GM19397 (cell line): ENCODE measurements at regions not wholly inside any gene's neighbourhood (a gene's known extent, or its start where the extent isn't known, plus 50 kb on each side); places are given as distances from the start of the nearest gene placed in this dataset.
A peak's percentile ranks its signal among the peaks of the same experiment; 100 is the strongest.

Experiments used
- ATAC-seq: cut with Tn5 transposase; IDR thresholded peaks from one replicate; pipeline ENCODE4 v1.9.1; 2021; ENCODE audit warnings: mild to moderate bottlenecking, moderate library complexity; ENCODE audit not compliant: unreplicated experiment

DNA sequence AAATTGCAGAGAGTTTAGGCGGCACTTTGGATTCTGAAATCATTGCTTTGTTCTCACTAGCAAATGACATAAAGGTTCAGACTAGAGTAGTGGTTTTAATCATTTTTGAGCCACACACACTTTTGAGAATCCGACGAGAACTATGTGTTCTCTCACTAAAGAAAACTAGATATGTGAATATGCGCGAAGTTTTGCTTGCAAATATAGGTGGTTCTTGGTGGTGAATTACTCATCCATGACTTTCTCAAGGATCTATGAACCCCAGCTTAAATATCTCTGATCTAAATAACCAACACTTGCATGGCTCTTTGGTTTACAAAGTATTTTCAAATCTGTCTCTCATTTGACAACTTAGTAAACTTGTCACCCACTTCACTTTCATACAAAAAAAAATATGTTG is 54.8 kb downstream of the NOG start:
- ATAC-seq: no peak

DNA sequence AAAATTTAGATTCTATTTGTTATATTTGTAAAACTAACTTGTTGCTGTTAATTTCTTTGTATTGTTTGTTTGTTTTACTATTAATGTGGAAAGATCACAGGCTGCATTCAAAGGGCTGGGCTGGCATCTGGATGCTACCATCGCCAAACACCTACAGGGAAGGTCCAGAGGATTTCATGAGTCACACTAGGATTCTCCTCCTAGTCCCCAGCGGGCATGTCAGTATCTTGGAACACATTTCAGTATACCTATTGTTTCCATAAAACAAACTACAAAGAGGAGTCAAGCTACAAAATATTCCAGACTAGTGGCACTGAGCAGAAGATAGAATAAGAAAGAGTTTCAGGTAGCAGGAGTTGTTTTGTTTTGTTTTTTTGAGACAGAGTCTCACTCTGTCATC is 55.3 kb downstream of the NOG start:
- no peak for ATAC-seq

DNA sequence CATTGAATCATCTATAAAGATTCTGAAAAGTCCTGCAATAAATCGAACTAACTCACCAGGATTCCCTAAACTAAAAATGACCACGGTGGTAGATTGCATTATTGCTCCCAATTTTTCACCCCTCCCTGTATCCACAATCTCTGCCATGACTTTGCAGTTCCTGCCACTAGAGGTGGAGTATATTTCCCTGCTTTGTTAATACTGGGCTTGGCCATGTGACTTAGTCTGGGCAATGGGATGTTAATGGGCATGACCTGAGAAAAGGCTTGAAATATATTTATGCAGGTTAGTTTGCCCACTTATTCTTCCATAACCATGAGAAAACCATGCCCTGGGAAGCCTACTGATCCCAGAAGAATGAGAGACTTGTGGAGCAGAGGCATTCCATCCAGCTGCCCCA is 59.1 kb downstream of the NOG start:
- no peak for ATAC-seq

DNA sequence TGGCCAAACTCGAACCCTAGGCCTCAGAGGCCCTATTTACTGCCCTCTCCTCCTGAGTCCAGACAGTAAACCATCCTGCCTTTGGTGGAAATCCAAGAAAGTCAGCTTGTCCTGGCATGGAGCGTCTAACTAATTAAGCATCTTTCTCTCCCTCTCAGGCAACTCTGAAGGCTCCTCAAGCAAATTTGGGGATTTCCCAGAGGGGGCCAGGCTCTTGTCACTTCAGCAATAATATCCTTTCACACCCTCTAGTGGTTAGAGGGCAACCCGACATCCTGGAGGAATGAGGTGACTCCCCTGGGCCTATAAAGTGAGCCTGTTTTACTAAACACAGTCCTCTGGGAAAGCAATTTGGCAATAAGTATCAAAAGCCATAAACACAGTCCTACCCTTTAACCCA is 60.4 kb downstream of the NOG start:
- peak; percentile 92 for ATAC-seq

DNA sequence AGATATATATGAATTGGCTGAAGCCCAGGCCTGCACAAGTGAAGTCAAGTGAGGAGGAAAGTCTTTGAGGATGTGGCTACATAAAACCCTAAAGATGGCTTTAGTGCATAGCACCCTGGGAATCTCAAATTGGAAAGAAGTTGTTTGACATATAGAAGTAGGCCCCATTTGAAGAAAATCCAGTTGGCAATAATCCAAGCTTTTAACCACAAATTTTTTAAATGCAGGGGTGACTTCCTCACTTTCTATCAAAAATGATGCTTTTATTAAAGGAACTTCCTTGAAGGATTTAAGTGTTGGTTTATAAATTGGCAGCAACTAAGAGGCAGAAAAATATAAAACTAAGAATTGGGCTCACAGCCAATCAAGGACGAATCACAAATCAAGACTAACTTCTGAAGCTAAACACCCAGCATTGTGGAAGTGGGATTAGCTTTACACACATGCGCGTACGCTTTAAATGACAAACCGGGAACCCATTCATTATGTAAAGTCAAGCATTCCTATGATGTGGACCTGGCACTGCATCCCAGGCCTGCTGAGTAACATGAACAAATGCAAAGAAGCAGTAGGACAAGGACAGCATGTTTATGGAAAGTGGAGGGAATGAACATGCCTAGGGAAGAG is 63.3 kb downstream of the NOG start:
- ATAC-seq: no peak

DNA sequence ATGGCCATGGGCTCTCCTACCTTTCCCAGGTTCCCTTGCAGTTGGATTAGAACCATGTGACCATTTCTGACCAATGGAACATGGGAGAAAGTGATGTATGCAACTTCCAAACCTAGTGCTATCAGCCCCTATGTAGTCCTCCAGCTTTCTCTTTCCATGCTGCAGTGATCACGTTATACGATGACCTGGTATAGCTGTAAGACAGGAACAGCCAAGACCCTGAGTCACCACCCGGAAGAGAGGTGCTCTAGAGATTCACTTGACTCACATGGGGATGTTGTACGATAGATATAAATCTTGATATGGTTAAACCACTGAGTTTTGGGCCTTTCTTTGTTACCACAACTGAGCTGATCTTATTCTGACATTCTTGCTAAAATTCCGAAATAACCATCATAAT is 65.1 kb downstream of the NOG start:
- ATAC-seq: no peak

DNA sequence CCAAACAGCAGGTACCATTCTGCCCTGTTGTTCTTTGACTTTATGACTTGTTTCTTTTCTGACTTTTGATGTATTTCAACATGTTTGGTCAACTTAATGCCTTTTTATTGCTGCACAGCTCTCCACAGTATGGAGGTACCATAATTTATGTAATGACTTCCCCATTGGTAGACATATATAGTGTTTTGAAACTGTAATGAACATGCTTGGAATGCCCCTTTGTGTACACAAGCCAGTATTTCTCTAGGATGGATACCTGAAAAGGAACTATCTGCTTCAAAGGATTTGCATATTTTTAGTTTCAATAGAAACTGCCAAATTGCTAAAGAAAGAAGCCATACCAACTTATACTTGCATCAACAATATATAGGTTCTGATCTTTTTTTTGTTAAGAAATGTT is 66.1 kb downstream of the NOG start:
- no peak for ATAC-seq

DNA sequence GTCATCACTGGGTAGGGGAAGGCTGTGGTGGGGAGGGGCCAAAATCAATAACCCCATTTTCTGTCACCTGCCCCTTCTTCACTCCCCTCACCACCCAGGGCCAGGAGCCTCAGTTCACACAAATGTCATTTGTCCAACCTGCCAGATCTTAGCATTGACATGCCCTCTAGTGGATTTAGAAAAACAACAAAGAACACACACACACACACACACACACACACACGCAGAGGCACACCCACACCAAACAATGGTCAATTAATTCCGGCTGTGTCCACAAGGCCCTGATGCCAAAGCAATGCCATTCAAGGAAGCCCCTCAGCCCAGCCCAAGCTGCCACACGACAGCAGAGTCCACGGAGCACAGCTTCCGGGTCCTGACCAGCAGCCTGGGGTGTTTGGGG is 68.4 kb downstream of the NOG start:
- no peak for ATAC-seq

DNA sequence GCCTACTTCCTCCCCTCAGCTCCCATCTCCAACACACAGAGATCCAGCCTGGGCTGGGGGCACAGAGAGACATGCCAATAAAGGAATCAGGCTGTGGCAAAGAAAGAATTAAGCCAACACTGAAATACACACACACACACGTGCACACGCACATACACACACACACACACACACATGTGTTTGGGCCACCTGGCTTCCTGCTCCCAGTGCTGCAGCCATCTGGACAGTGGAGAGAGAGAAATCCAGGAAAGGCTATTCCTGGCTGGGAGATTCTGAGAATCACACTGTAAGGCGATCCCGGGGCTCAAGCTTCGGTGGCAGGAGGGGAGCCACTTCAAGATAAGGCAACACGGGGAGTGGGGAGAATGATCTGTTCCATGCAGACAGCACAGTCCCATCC is 72.4 kb downstream of the NOG start:
- no peak for ATAC-seq

DNA sequence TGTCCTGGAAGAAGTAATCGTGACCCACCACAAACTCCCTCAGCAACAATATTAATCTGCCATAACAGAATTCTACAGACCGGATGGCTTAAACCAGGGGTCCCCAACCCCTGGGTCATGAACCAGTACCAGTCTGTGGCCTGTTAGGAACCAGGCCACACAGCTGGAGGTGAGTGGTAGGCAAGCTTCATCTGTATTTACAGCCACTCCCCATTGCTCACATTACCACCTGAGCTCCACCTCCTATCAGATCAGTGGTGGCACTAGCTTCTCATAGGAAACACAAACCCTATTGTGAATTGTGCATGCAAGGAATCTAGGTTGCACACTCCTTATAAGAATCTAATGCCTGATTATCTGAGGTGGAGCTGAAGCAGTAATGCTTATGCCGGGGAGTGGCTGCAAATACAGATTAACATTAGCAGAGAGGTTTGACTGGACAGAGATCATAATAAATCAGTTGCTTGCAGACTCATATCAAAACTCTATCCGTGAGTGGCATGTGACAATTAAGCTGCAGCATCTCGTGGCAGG is 74.5 kb downstream of the NOG start:
- no peak for ATAC-seq

DNA sequence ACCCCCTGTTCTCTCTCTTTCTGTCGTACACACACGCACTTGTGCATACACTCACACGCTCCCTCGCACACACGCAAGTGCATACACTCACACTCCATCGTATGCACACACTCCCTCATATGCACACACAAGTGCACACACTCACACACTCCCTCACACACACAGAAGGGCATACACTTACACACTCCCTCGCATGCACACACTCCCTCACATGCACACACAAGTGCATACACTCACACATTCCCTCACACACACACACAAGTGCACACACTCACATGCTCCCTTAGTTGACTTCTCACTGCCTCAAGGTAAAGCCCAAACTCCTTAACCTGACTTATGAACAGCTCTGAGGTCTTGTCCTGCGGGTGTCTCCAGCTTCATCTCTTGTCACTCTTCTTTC is 78.7 kb downstream of the NOG start:
- no peak for ATAC-seq

DNA sequence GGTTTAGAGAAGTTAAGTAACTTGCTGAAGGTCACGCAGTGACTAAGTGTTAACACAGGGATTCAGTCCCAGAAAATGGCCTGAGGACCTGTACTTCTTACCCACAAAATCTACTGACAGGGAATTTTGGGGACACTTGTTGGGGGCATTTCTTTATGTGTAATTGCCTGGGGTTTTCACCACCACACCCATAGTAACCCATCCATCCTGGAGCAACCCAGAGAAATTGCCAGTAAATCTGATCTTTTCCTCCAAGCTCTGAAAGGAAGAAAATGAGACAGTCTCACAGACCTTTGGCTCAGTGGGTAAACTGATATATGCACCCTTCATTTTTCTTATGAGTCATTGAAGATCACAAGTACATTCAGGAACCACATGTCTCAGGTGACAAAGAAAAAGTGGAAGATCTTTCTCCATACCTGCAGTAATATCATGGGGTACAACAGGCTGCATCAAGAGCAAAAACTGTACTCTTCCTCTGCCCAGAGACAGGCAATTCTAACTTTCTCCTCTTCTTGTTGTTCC is 81.0 kb downstream of the NOG start:
- ATAC-seq: no peak

DNA sequence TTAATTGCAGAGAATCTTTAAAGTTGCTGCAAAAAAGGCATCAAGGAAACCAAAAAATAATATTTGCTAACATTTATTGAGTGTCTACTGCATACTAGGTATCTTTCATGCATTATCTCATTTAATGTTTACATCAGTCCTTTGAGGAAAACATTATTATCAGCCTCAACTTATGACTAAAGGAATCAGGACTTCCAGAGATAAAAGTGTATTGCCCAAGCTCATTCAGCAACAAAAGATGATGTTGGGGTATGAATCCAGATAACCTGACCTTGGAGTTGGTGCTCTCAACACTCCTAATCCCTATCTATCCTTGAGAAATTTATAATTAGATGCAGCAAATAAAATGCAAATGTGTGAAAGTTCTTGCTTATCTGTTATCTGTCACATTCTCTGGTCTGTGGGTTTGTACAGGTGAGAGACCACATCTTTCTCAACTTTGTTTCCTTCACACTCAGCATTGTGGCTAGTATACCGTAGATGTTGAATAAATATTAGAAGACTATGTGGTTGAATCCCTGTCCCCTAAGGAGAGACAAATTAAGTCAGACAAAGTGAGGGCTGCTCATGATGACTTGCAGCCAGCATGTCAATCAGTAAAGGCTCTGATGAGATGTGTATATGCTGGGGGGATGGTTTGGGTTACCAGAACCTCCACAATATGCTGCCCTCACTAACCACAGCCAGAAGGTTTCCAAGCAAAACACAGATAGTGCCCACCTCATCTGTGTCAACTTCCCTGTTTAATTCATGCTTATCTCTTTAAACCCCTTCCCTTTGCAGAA is 82.6 kb downstream of the NOG start:
- no peak for ATAC-seq

DNA sequence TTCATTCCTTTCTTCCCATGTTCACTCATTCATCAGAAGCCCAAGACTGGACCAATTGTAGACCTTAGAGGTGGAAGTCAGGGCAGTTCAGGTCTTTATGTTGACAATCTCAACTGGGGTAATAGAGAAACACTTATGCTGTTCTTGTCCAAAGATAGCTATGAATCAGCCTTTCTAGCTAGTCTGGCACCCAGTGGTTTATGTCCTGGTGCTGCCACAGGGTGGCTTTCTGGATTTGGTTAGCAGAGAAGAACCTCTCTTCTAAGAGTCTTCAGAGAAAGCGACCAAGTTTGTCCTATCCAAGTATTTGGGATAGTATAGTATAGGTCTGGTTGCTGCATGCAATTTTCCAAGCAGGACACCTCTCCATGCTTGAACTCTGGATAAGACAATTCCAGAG is 83.3 kb downstream of the NOG start:
- ATAC-seq: no peak

DNA sequence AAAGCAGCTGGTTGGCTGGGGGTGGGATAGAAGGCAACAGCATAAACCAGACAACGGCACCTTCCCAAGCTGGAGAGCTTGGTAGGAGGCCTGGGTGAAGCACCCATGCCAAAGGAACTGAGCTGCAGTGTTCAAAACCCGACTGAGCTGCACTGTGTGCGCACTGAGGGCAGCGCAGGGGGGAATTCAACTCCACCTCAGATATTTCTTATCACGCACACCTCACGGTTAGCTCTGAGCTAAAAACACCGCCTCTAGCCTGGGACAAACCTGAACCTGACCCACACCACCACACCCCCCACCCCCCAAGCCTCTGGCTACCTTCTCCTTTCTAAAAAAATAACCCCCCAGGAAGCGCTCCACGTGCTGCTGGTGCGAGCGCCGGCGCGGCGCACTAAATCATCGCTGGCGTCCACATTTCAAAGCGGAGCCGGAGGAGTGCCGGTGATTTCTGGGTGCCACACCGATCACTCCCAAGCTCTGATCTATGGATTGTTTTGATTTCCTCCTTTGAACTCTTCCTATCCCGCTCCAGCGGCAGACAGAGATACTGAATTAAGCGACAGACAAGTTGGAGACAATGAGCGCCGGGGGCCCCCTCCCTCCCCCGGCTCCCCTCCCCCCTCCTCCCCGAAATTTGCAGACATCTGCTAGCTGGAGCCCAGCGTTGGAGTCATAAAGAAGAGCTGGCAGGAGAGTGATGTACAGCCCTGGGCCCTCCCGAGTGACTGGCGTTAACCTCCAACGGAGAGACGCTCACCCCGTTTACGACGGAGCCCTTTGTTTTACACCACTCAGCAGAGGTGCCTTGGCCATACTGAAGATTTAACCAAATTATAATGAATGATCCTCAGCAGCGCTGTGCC is 85.0 kb downstream of the NOG start:
- no peak for ATAC-seq

DNA sequence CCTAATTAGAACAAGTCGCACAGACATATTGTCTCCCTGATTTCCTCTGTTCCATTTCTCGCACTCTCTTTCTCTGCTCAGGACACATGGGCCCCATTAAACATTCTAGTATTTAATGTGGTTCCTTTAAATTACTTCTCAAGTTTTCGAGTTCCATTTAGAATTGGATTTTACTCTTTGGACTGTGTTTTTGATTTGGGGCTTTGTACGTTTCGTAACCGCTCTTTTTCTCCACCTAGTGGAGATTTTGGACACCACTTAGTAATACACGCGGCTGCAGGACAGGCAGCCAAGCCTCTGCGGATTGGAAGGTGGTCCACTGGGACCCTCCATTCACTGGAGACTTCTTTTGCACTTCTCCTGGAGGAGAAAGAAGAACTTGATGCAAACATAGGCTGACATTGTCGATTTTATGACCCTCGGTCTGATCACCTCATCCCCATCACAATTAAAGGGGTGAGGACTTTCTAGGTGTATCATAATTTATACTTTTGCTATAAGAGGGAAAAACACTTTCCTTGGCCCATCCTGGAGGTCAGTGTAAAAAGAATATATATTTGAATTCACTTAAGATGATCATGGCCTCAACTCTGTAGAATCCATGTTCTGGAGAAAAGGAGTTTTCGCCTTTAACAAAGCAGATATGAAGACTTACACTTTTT is 85.7 kb downstream of the NOG start:
- no peak for ATAC-seq

DNA sequence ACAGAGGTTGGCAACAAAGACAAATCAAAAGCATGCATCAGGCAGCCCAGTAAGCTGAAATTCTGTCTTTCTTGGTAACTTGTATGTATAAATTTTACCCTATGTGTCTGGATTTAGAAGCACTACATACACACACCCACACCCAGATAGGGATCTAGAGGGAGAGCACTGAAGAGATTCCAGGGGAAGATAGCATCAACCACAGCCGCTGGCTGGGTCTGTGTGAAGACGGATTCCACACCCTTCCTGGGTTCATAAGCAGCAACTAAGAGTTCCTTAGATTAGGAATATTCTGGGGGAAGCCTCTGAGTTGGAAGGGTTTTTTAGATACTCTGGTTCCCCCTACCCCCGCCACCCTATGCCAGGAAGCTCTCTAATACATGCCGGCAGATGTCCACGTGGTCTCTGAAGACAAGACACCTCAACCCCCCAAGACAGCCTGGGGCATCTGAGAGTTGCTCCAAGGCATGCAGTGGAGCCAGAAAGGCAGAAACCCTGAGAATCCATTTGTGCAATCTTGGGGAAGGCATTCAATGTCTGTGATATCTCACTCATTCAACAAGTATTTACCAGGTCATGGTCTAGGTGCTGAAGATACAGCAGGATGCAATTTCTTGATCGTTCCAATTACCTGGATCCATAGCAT is 86.4 kb downstream of the NOG start:
- ATAC-seq: no peak

DNA sequence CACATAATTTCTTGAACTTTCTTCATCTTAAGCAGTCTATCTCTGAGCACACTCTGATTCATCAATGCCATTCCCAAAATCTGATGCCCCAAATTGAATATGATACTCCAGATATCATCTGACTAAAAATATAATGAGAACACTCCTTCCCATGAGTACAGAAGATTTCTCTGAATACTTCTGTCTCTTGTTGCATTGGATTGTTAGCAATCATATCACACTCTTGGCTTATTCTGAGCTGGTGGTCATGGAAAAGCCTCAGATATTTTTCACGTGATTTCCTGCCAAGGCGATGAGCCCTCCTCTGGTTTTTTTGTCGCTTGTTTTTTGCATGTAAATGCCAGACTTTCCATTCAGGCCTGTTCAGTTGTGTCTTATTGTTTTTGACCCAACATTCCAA is 87.2 kb downstream of the NOG start:
- no peak for ATAC-seq

DNA sequence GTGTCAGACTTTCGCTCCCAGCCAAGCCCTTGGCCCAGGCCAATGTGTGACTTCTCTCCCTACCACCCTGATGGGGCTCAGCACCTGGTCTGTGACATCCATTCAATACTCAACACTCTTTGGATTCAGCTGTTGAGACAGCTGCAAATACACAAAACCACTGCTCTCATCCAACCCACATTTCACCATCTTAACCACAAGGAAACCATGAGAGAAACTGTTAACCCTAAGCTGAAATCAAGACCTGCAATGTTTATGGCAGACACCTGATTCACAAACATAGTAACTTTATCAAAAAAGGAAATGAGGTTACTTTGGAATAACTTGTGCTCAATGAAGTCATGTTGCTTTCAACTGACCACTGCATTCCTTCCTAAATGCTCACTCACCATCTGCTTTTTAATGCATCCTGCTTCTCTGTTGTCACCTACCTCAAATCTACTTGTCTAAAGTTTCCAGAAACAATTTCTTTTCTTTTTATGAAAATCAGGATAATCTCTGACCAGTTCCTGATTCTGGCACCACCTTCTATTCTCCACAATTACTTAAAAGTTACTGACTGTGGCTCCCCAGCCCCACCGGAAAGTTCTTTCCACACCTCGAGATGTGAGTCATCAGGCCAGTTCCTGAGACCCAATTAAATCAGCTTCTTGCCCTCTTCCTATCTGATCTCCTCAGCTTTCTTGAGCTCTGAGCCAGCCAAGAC is 88.2 kb downstream of the NOG start:
- ATAC-seq: no peak

DNA sequence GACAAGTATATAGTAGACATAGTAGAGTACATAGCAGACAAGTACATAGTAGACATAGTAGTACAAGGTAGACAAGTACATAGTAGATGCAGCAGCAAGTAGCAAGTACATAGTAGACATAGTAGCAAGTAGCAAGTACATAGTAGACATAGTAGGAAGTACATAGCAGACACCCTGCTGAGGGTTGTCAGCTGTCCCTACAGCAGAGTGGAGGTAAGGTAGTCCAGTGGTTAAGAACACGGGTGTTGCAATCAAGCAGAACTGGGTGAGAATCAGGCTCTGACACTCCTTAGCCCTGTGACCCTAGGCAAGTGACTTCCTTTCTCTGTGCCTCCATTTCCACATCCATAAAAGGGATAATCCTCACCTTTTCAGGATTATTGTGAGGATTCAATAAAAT is 94.7 kb downstream of the NOG start:
- no peak for ATAC-seq
